Neural progenitor cell (in vitro differentiated cells): ENCODE measurements at regions not wholly inside any gene's neighbourhood (a gene's known extent, or its start where the extent isn't known, plus 50 kb on each side); places are given as distances from the start of the nearest gene placed in this dataset.

ENCODE experiments used
- CTCF ChIP-seq: fragments of 200-600 bp; sonication (generic); IDR thresholded peaks from 2 replicates; pipeline ENCODE4 v1.5.1; 2017; ENCODE audit warnings: antibody characterized with exemption, mild to moderate bottlenecking
- EZH2 ChIP-seq: fragments of 200-600 bp; sonication (generic); IDR thresholded peaks from 2 replicates; pipeline ENCODE4 v1.6.1; 2017; ENCODE audit warnings: antibody characterized with exemption, mild to moderate bottlenecking, moderate library complexity
- EZH2phosphoT487 ChIP-seq: fragments of 200-600 bp; sonication (generic); IDR thresholded peaks from 2 replicates; pipeline ENCODE4 v1.6.1; 2017; ENCODE audit warnings: antibody characterized with exemption

GRCh38 chr17:70813355-70813930, 644.1 kb downstream of the KCNJ2 start:
- TF ChIP-seq CTCF (no peak), EZH2phosphoT487 (no peak), EZH2 (no peak)
